ENCODE measurements at regions not wholly inside any gene's neighbourhood (a gene's known extent, or its start where the extent isn't known, plus 50 kb on each side); places are given as distances from the start of the nearest gene placed in this dataset.
A peak's percentile ranks its signal among the peaks of the same experiment; 100 is the strongest.

GRCh38 chr6:146902846-146903245, 301.4 kb upstream of the STXBP5 start:
- no peak for DNase-seq

DNA sequence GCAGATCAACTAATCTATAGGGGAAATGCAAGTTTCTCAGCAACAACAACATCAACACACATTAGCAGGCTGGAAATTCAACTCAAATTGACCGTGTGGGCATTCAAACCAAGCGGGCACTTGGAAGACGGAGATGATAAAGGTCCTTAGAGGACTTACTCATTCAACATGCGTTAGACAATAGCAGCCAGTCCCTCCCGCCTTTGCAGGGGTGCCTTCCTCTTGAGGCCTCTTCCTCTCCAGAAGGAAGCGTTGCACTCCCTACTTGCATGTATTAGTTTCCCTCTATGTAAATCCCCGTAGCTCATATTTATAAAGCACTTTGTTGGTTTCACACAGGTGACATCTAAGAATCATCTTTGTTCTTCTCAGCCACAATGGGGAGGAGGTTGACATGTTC, 300.8 kb upstream of the STXBP5 start:
- no peak for DNase-seq

DNA sequence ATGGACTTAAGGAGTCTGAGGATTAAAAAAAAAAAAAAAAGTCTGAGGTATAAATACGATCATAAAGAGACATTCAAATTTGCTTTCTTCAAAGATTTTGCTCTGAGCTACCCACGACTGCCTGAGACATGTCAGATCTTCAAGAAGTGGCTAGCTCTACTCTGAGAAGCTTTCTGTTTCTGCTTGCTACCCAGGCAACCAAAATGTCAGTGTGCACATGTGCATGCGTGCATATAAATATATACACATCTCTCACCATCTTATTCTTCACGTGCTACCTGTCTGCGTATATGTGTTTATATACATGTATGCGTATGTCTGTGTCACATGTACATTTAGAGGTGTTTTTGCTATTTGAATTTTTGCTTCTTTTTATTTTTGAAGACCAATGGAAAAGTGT, 299.6 kb upstream of the STXBP5 start:
- DNase-seq = peak in 1 of 58 donors; percentile 11

- peak in 2 of 58 donors; percentile 4 to 6 for DNase-seq
Observed at GRCh38 chr6:146905181-146905704, 299.0 kb upstream of the STXBP5 start.

GRCh38 chr6:146908786-146909185, 295.4 kb upstream of the STXBP5 start:
- DNase-seq = no peak

DNA sequence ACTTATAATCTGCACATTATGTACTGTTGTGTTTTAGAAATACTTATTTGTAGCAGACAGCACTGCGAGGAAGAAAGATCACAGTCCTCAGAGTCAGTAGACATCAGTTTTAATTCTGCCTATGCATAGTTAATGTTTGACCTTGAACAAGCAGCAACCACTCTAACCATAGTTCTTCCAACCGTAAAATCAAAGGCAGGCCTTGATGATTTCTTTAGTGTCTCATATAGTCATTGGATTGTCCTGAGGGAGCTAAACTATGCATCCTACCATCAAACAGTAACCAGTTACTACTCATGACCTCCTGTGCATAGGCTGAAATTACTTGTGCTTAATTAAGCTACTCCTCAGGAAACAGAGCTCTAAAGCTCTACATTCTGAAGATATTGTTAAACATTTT, 294.8 kb upstream of the STXBP5 start:
- no peak for DNase-seq

- DNase-seq = no peak
Observed at GRCh38 chr6:146909886-146910285, 294.3 kb upstream of the STXBP5 start.

DNA sequence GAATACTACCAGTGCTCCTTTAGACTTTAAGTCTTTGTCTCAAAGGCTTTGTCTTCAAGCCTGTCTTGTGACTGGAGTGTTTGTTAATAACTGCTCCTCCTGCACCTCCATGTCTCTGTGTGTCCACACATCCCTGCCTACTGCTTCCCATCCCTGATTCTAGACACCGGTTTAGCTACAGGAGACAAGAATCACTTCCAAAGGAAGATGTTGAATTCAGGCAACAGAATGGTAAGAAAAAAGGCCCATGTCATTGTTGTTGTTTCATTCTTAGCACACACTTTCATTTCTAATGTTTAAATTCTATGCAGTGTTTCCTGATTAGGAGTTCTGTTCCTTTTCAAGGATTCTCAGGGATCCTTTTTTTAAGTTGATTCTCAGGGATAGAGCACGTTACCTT, 293.6 kb upstream of the STXBP5 start:
- no peak for DNase-seq

GRCh38 chr6:146911635-146912215, 292.5 kb upstream of the STXBP5 start:
- DNase-seq = no peak

GRCh38 chr6:146912730-146913685, 291.2 kb upstream of the STXBP5 start:
- DNase-seq = no peak

GRCh38 chr6:146913842-146914488, 290.3 kb upstream of the STXBP5 start:
- peak in 40 of 58 donors; percentile 5 to 74 (median 34) for DNase-seq

DNA sequence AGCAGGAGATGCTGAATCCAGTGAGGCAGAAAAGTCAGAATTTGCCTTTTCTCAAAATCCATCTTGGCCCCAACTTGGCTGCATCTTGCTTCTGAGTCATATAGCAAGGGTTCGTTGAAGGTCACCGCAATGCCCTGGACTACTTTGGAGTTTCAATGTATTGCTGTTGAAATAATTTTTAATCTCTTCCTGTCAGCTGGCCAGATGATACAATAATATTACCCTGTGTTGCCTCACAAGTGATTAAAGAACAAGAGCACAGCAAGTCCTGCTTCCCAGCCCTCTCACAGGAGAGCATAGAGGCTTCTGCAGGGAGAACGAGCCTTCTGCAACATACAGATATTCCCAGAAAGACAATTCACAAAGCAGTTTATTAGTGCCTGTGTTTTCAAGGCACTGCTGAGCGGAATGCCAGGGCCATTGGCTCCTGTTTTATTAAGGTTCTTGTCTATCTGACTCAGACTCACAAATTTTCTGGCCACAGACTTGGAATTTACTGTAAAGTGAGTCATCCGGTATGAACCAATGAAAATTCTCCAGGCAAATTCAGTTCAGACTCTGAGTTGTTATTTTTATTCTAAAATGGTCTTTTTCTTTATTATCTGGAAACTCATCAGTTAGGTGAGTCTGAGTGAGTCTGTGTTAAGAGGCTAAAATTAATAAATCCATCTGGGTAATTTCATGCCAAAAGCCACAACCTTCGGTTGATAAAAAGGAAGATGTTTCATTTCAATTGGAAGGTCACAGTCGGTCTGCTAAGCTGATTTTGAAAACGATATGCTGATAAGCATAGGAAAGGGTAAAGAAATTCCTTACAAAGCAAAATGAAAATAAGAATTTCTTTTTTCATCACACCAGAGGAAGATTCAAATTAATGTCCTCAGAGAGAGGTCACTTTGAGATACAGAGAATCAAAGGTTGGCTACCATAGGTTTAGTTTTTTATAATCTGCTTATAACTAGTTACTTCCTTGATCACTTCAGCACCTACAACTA, 289.4 kb upstream of the STXBP5 start:
- peak in 1 of 58 donors; percentile 5 for DNase-seq

DNA sequence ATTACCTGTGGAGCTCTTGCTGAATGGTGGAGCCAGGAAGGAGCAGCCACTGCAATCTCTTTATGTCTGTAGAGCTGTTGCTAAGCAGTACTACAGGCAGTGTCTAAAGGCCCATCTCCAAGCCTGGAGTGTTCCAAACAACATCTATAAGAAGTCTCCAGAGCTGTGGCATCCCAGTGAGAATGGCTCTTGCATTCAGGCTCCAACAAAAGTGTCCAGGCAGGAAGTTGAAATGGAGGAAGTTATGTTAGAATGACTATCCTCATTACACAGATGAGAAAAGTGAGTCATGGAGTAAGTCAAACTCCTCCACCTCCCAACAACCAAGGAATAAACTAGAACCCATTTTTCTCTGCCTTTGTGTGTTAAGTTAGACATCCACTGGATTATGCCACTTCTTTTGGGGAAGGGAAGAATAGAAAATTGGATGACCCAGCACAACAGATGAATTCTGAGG, 288.5 kb upstream of the STXBP5 start:
- DNase-seq = no peak

DNA sequence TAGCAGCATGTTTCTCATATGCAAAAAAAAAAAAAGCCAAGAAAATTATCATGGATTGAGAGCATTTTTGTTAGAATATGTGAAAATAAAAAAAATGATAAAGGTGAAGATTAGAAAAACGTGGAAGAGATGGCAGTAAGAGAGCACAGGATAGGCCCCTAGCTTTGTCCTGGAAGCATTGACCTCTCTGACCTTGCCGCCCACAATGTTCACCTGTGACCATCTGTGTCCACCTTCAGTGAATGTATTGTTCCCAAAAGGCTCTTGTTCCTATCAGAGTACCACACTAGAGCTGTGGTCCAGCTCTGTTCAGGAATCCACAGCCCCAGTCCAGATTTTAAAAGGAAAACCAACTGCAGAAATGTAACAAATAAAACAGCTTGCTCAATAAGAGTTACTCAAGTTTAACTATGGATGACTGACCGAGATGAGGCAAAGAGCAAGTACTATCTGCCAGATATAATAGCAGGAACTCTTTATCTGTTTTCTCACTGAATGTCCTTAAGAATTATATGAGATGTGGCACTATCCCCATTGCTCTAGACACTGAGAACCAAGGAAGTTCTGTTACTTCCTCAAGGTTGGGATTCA, 287.7 kb upstream of the STXBP5 start:
- DNase-seq = no peak

- DNase-seq = no peak
Observed at GRCh38 chr6:146917182-146917581, 287.0 kb upstream of the STXBP5 start.

- no peak for DNase-seq
Observed at GRCh38 chr6:146917979-146918378, 286.2 kb upstream of the STXBP5 start.

DNA sequence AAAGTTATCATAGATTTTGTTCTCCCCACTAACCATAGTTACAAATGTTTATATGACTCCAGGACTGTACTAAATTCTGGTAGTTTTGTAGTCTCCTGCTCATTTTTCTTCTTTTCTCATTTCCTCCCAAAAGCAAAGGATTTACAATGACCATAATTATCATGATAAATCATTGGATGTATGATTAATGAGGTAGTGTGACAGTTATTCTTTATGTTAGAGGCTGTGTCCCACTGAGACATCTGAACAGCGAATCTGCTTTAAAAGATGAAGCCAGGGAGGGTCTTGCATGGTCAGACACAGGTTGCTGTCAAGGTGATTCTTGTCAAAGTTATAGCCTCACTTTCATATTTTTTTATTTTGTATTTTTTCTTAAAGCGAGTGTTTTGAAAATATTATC, 285.2 kb upstream of the STXBP5 start:
- no peak for DNase-seq

GRCh38 chr6:146923205-146923833, 280.9 kb upstream of the STXBP5 start:
- no peak for DNase-seq

DNA sequence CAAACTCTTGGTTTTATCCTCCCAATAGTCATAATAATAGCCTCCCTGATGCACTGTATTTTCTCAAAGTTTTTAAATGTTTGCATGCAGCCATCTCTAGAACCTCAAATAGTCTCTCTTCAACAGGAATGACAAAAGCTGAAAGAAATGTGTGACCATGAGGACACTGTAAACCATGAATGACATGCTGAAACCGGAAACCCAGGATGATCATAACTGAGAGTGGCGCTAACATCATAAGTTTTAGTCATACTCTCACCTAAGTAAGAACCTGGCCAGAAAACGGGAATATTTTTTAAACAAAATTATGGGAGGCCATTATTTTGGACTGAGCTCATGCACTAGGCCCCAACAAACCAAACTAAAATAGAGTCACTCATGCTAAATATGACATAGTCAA, 278.4 kb upstream of the STXBP5 start:
- DNase-seq = no peak

DNA sequence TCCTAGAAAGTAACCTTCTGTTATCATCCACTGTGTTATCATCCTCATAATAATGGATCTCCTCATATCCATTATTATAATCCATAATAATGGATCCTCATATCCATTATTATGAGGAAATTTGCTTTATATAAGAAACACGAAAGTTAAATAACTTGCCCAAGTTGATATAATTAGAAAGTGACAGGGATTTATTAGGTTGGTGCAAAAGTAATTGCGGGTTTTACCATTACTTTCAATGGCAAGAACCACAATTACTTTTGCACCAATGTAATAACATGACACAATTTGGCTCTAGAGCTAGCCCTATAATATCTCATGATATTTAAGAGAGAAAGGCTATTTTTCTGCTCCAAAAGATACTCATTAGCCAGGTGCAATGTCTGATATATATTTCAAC, 275.7 kb upstream of the STXBP5 start:
- DNase-seq = no peak
